K562 (cell line): ENCODE measurements at regions not wholly inside any gene's neighbourhood (a gene's known extent, or its start where the extent isn't known, plus 50 kb on each side); places are given as distances from the start of the nearest gene placed in this dataset.

Source experiments
- ATAC-seq: fragments of 200-7000 bp; cut with Tn5 transposase; 3 replicates; pipeline ENCODE4 v1.9.1; 2020; ENCODE audit warnings: moderate library complexity
- BruUV-seq: library from RNA; stranded (reverse); fragments of 400-500 nt; replicated peaks from 2 replicates; lab custom pipeline; 2021; lab: Mats Ljungman, UMichigan
- CTCF ChIA-PET: fragments of 300-600 bp; formaldehyde crosslinking; extraction: SDS; loops from one replicate; lab custom pipeline; 2021; ENCODE audit warnings: low intra/inter-chr PET ratio; lab: Yijun Ruan, JAX
- POLR2A ChIA-PET: fragments of 300-600, 350-650 bp; sonication (Branson Sonifier 250); formaldehyde crosslinking; extraction: SDS; loops from one replicate; lab custom pipeline; 2021; ENCODE audit warnings: antibody characterized with exemption, inconsistent platforms; lab: Yijun Ruan, JAX
- DNase-seq, 4 experiments: peaks; one replicate each; pipeline versions ENCODE4 v3.0.0 to v3.0.0-alpha.2; 2011 to 2018; ENCODE audit warnings: low spot score in 3 of 4, mixed read lengths in 3 of 4; ENCODE audit errors: extremely low read depth in 1 of 4
- FAIRE-seq: peaks from 2 replicates; lab custom pipeline; 2011; peaks lifted over from hg19 to GRCh38; lab: Jason Lieb, UNC
- H2AFZ ChIP-seq: 2 replicates; pipeline ENCODE4 v1.6.0; 2011; ENCODE audit warnings: low read depth, low read length, control low read depth, inconsistent platforms
- H3K27ac ChIP-seq: fragments of 200-600 bp; 3 replicates; pipeline ENCODE4 v1.8.0; 2011; ENCODE audit warnings: low read depth, mild to moderate bottlenecking, control low read depth, inconsistent platforms, low read length, moderate library complexity, mixed read lengths; ENCODE audit errors: extremely low read depth
- H3K27me3 ChIP-seq, 2 experiments: fragments of 300-600 bp in 1 of 2; 2 replicates in 1 of 2; 3 replicates in 1 of 2; pipeline versions ENCODE4 v1.6.0 to v1.8.0; 2011; ENCODE audit warnings: inconsistent platforms in 2 of 2, low read length in 2 of 2, mild to moderate bottlenecking in 1 of 2, mixed read lengths in 1 of 2, moderate library complexity in 1 of 2; ENCODE audit not compliant: control insufficient read depth in 2 of 2, insufficient read depth in 2 of 2
- H3K36me3 ChIP-seq: fragments of 300-600 bp; 3 replicates; pipeline ENCODE4 v1.8.0; 2011; ENCODE audit warnings: mild to moderate bottlenecking, low read length, inconsistent platforms; ENCODE audit not compliant: control insufficient read depth, insufficient read depth
- H3K4me1 ChIP-seq, 2 experiments: fragments of 200-600 bp in 1 of 2; replicated peaks in 1 of 2; 2 replicates in 1 of 2; 3 replicates in 1 of 2; pipeline versions ENCODE4 v1.5.1 to v1.8.0; 2011; ENCODE audit warnings: inconsistent platforms in 2 of 2, low read length in 2 of 2, mild to moderate bottlenecking in 1 of 2, mixed read lengths in 1 of 2, moderate library complexity in 1 of 2; ENCODE audit not compliant: control insufficient read depth in 2 of 2, insufficient read depth in 2 of 2
- H3K4me2 ChIP-seq: 2 replicates; pipeline ENCODE4 v1.6.1; 2011; ENCODE audit warnings: low read length, control low read depth, inconsistent platforms, mixed read lengths; ENCODE audit not compliant: insufficient read depth
- H3K4me3 ChIP-seq: fragments of 200-600 bp; sonication (generic), shearing (Covaris generic); 2 replicates; pipeline ENCODE4 v1.5.1; 2016; ENCODE audit warnings: control low read depth, inconsistent platforms
- H3K79me2 ChIP-seq: fragments of 200-600 bp; 3 replicates; pipeline ENCODE4 v1.8.0; 2011; ENCODE audit warnings: low read length, inconsistent platforms; ENCODE audit not compliant: control insufficient read depth, insufficient read depth
- H3K9ac ChIP-seq, 2 experiments: 2 replicates each; pipeline versions ENCODE4 v1.6.0 to v1.6.1; 2011; ENCODE audit warnings: low read depth in 2 of 2, low read length in 2 of 2, control low read depth in 1 of 2, inconsistent platforms in 1 of 2, mild to moderate bottlenecking in 1 of 2, mixed read lengths in 1 of 2; ENCODE audit not compliant: insufficient read depth in 1 of 2
- H3K9me1 ChIP-seq: one replicate; pipeline ENCODE4 v1.6.0; 2011; ENCODE audit warnings: inconsistent platforms, mild to moderate bottlenecking, low read length, moderate library complexity; ENCODE audit not compliant: control insufficient read depth, insufficient read depth
- H3K9me3 ChIP-seq: replicated peaks from 2 replicates; pipeline ENCODE4 v1.5.1; 2011; ENCODE audit warnings: low read depth, low read length, inconsistent platforms; ENCODE audit not compliant: control insufficient read depth, insufficient read depth
- H4K20me1 ChIP-seq: replicated peaks from 2 replicates; pipeline ENCODE4 v1.6.1; 2011; ENCODE audit warnings: low read length, inconsistent platforms, mixed read lengths; ENCODE audit not compliant: control insufficient read depth, insufficient read depth
- CREBBP ChIP-seq: IDR thresholded peaks from one replicate; pipeline ENCODE4 v1.6.1; 2012; ENCODE audit warnings: low read depth, mild to moderate bottlenecking, control low read depth, inconsistent platforms, low read length
- CUX1 ChIP-seq: fragments of 200-800 bp; sonication (Bioruptor generic); IDR thresholded peaks from 2 replicates; pipeline ENCODE4 v1.6.1; 2016; ENCODE audit warnings: missing genetic modification characterization, missing compliant biosample characterization
- DNMT1 ChIP-seq: fragments of 450-650 bp; IDR thresholded peaks from 2 replicates; pipeline ENCODE4 v1.6.1; 2016; ENCODE audit warnings: antibody characterized with exemption, mild to moderate bottlenecking
- ETV1 ChIP-seq: fragments of 450-650 bp; conservative IDR thresholded peaks from 2 replicates; pipeline ENCODE4 v1.6.1; 2016; ENCODE audit warnings: missing genetic modification characterization, control low read depth, low read depth, missing compliant biosample characterization
- GATAD2A ChIP-seq: fragments of 450-650 bp; IDR thresholded peaks from 2 replicates; pipeline ENCODE4 v1.6.1; 2017
- HDAC1 ChIP-seq, 2 experiments: fragments of 450-650 bp; IDR thresholded peaks; 2 replicates each; pipeline ENCODE4 v1.6.1; 2016 to 2017; ENCODE audit warnings: inconsistent platforms in 1 of 2, mild to moderate bottlenecking in 1 of 2, moderate library complexity in 1 of 2
- HEY1 ChIP-seq: fragments of 250-450 bp; sonication (Bioruptor Pico); IDR thresholded peaks from 2 replicates; pipeline ENCODE4 v1.5.0; 2020; ENCODE audit warnings: mild to moderate bottlenecking, moderate library complexity, borderline replicate concordance
- MAFK ChIP-seq: IDR thresholded peaks from 2 replicates; pipeline ENCODE4 v1.6.1; 2011; ENCODE audit warnings: low read length, improper control_type of control experiment
- MAZ ChIP-seq, 2 experiments: fragments of 450-650 bp in 1 of 2; sonication (generic) in 1 of 2; formaldehyde crosslinking; IDR thresholded peaks in 1 of 2; conservative IDR thresholded peaks in 1 of 2; 2 replicates each; pipeline versions ENCODE4 v1.4.0 to v1.5.0; 2020; ENCODE audit warnings: mild to moderate bottlenecking in 1 of 2, missing genetic modification reagents in 1 of 2
- NFE2 ChIP-seq: IDR thresholded peaks from 2 replicates; pipeline ENCODE4 v1.6.1; 2014; ENCODE audit warnings: antibody characterized with exemption, low read depth
- PTRF ChIP-seq: fragments of 450-650 bp; IDR thresholded peaks from 2 replicates; pipeline ENCODE4 v1.6.1; 2016; ENCODE audit warnings: mild to moderate bottlenecking, missing genetic modification characterization, missing compliant biosample characterization
- PURB ChIP-seq: sonication (generic); formaldehyde crosslinking; IDR thresholded peaks from 2 replicates; pipeline ENCODE4 v1.9.0; 2021; ENCODE audit warnings: low read depth, mild to moderate bottlenecking, missing genetic modification reagents
- SAP30 ChIP-seq: fragments of 200-600 bp; sonication (generic); IDR thresholded peaks from 2 replicates; pipeline ENCODE4 v1.6.1; 2012; ENCODE audit warnings: borderline replicate concordance, low read depth, mild to moderate bottlenecking, moderate library complexity, low read length, control low read depth, inconsistent platforms; ENCODE audit not compliant: insufficient read depth, poor library complexity, severe bottlenecking
- TCF7L2 ChIP-seq: fragments of 150-350 bp; IDR thresholded peaks from 2 replicates; pipeline ENCODE4 v1.6.1; 2016; ENCODE audit warnings: low read depth, mild to moderate bottlenecking, low read length, moderate library complexity
- XRCC4 ChIP-seq: IDR thresholded peaks from one replicate; pipeline ENCODE4 v1.6.1; 2011; ENCODE audit not compliant: insufficient read depth, insufficient read length; ENCODE audit errors: extremely low read depth
- ZFP1 ChIP-seq: fragments of 450-650 bp; formaldehyde crosslinking; IDR thresholded peaks from 2 replicates; pipeline ENCODE4 v1.4.0; 2020; ENCODE audit warnings: mild to moderate bottlenecking, mixed read lengths
- ZNF217 ChIP-seq: sonication (generic); formaldehyde crosslinking; IDR thresholded peaks from 2 replicates; pipeline ENCODE4 v1.8.0; 2022; ENCODE audit warnings: mild to moderate bottlenecking, missing genetic modification reagents
- ZNF23 ChIP-seq: fragments of 250-450 bp; sonication (Bioruptor Pico); IDR thresholded peaks from 2 replicates; pipeline ENCODE4 v1.4.0; 2020; ENCODE audit warnings: mild to moderate bottlenecking
- WGBS: fragments of 100-300 bp; shearing (Covaris generic); methylation state at CpG from one replicate; pipeline ENCODE4 v1.1.6; 2016; ENCODE audit warnings: low coverage, mixed read lengths; ENCODE audit not compliant: insufficient coverage; ENCODE audit errors: missing lambda C conversion rate; 5-methylcytosine and 5-hydroxymethylcytosine counted together
- in situ Hi-C: fragments of 300-500 bp; cut with MboI; formaldehyde crosslinking; loops from 4 replicates; pipeline ENCODE4 v1.15.0; 2018; ENCODE audit warnings: inconsistent platforms, mixed read lengths
- intact Hi-C: fragments of 100-400 bp; cut with micrococcal nuclease; formaldehyde crosslinking; loops from 2 replicates; pipeline ENCODE4 v1.14.2; 2022
- TF ChIP-seq, protein P1 (sequence below): sonication (generic); formaldehyde crosslinking; IDR thresholded peaks from 2 replicates; pipeline ENCODE4 v1.8.0; 2023; ENCODE audit warnings: mild to moderate bottlenecking, missing genetic modification reagents

GRCh38 chr16:65339062-65339461, 217.2 kb upstream of the CDH11 start (continued):
- TF ChIP-seq ZNF217 (CRISPR knock-in tag) (no peak), NFE2 (no peak), PTRF (tag) (no peak), TCF7L2 (no peak), ZFP1 (no peak), CREBBP (no peak), HDAC1 (IDR thresholded peaks at IDR 0.05) (no peak), SAP30 (no peak), DNMT1 (no peak)
- TF ChIP-seq, protein P1, sequence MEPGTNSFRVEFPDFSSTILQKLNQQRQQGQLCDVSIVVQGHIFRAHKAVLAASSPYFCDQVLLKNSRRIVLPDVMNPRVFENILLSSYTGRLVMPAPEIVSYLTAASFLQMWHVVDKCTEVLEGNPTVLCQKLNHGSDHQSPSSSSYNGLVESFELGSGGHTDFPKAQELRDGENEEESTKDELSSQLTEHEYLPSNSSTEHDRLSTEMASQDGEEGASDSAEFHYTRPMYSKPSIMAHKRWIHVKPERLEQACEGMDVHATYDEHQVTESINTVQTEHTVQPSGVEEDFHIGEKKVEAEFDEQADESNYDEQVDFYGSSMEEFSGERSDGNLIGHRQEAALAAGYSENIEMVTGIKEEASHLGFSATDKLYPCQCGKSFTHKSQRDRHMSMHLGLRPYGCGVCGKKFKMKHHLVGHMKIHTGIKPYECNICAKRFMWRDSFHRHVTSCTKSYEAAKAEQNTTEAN (CRISPR knock-in tag): no peak

- no TSS peak for BruUV-seq
- WGBS: 0% methylated on average over 2 of the region's 2 CpGs
- TF ChIP-seq MAFK (no peak), MAZ (CRISPR knock-in tag; conservative IDR thresholded peaks at IDR 0.05 in 1 of 2, IDR thresholded peaks at IDR 0.05 in 1 of 2) (no peak), CUX1 (no peak), XRCC4 (no peak), PURB (CRISPR knock-in tag) (no peak), GATAD2A (no peak), HEY1 (CRISPR knock-in tag) (no peak), ZNF23 (CRISPR knock-in tag) (no peak), ETV1 (tag) (no peak)
These were observed 214.3 kb upstream of the CDH11 start for GRCh38 chr16:65336160-65336559.

More at GRCh38 chr16:65336160-65336559, 214.3 kb upstream of the CDH11 start:
- no peaks in the 10 kb centered on the region for H3K36me3 ChIP-seq
- intact Hi-C loops (no loop called here), in situ Hi-C loops (no loop called here)
- no peaks in the 10 kb centered on the region for H4K20me1 ChIP-seq
- ChIA-PET POLR2A (no interaction called here), CTCF (no interaction called here)
- no peak for FAIRE-seq
- no peak overlapping the region for H3K27ac ChIP-seq
- no peak overlapping the region for H2AFZ ChIP-seq
- H3K9ac ChIP-seq: no peak overlapping the region
- H3K4me3 ChIP-seq: no peak overlapping the region
- no peak for DNase-seq
- H3K9me1 ChIP-seq: no peaks in the 10 kb centered on the region
- no peak overlapping the region for H3K4me2 ChIP-seq
- H3K9me3 ChIP-seq: no peaks in the 10 kb centered on the region
- H3K4me1 ChIP-seq: no peaks in the 10 kb centered on the region
- ATAC-seq: no peak
- H3K79me2 ChIP-seq: no peaks in the 10 kb centered on the region
- H3K27me3 ChIP-seq: no peaks in the 10 kb centered on the region
